ENCODE measurements at regions not wholly inside any gene's neighbourhood (a gene's known extent, or its start where the extent isn't known, plus 50 kb on each side); places are given as distances from the start of the nearest gene placed in this dataset.

DNA sequence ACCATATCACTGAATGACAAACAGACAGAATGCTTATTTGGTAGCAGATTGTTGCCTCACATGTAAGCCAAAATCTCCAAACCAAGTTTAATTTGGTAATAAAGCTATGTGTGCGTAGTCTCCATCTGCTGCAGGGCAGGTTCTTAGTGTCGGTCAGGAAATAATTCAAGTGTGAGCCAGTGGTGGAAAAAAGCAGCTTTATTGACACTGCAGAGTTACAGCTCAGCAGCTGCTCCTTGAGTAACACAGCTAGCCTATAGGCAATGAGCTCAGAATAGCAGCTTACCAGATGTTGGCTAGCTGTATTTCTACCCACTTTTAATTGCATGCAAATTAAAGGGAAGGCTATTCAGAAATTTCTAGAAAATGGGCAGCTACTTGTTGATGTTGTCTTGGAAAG, 757.8 kb upstream of the HS3ST1 start:
- H2AFZ ChIP-seq (ENCODE audit: low read length): peak overlapping the region; percentile 42; the same call in 1 of the 2 replicates
- H3K79me1 ChIP-seq (ENCODE audit: low read depth, low read length): no peaks in the 10 kb centered on the region
- ChIA-PET CTCF (ENCODE audit: partially characterized antibody) (interaction anchor here (1.3 kb wide), 1 partner anchor 223 kb away, joined by 3 read pairs; no protein-coding TSS in a partner anchor), POLR2A (ENCODE audit: partially characterized antibody) (no interaction called here)
- H4K5ac ChIP-seq (ENCODE audit: insufficient read length, low read depth, low read length): no peak overlapping the region
- no peak overlapping the region for H3K9ac ChIP-seq (replicated peaks in 1 of 4; ENCODE audit: extremely low read depth in 1 of 4, low read depth in 3 of 4, low read length in 3 of 4)
- H3K4me3 ChIP-seq (ENCODE audit: extremely low read depth in 1 of 4, insufficient read depth in 2 of 4, low read depth in 3 of 4, low read length in 4 of 4): no peak overlapping the region
- H2BK15ac ChIP-seq (ENCODE audit: low read length): no peak overlapping the region
- no peak overlapping the region for H2AK5ac ChIP-seq (ENCODE audit: low read depth, low read length)
- H3K36me3 ChIP-seq (ENCODE audit: control insufficient read depth in 2 of 4, insufficient read depth in 4 of 4, low read length in 3 of 4): no peaks in the 10 kb centered on the region
- peaks cover 0 to 4% (median under 1%) of the 10 kb centered on the region in 4 experiments; a peak in 1 of 7 replicates for H3K4me1 ChIP-seq (replicated peaks in 1 of 4; ENCODE audit: control insufficient read depth in 3 of 4, insufficient read depth in 4 of 4, low read length in 3 of 4)
- no peak overlapping the region for H2BK120ac ChIP-seq (replicated peaks; ENCODE audit: low read depth, low read length)
- no peak for FAIRE-seq
- no peak overlapping the region for H4K8ac ChIP-seq (ENCODE audit: extremely low read depth, insufficient read depth, low read length)
- H2BK12ac ChIP-seq (ENCODE audit: low read depth, low read length): no peak overlapping the region
- H3K14ac ChIP-seq (ENCODE audit: insufficient read length): no peak overlapping the region
- H2BK5ac ChIP-seq (ENCODE audit: low read depth, low read length): no peak overlapping the region
- no peaks in the 10 kb centered on the region for H3K23me2 ChIP-seq (ENCODE audit: low read depth, low read length)
- H3K56ac ChIP-seq (replicated peaks; ENCODE audit: insufficient read length, low read depth, low read length): no peak overlapping the region
- H3K27ac ChIP-seq (ENCODE audit: low read depth, low read length): no peak overlapping the region
- DNase-seq (ENCODE audit: low read depth in 1 of 2, low spot score in 2 of 2): no peak
- H3K4ac ChIP-seq (replicated peaks; ENCODE audit: insufficient read length, low read depth, low read length): no peak overlapping the region
- H3K18ac ChIP-seq (ENCODE audit: extremely low read depth, low read length): no peak overlapping the region
- no peak overlapping the region for H2BK20ac ChIP-seq (ENCODE audit: low read length)
- H3K4me2 ChIP-seq (ENCODE audit: insufficient read depth in 1 of 2, low read depth in 2 of 2, low read length in 2 of 2): no peak overlapping the region
- 97% methylated on average over 2 of the region's 2 CpGs; no CpG with 5 or more reads in 1 of the 2 experiments for WGBS, 2 experiments (ENCODE audit: extremely low coverage in 1 of 2, insufficient coverage in 1 of 2, insufficient read length in 1 of 2, insufficient replicate concordance in 2 of 2, low coverage in 1 of 2, low lambda C conversion rate in 2 of 2, missing lambda C conversion rate in 1 of 2)
- H3K9me3 ChIP-seq (ENCODE audit: insufficient read depth in 2 of 2, low read depth in 1 of 2, low read length in 1 of 2): no peaks in the 10 kb centered on the region
- H3K27me3 ChIP-seq (replicated peaks in 1 of 4; ENCODE audit: control insufficient read depth in 3 of 4, extremely low read depth in 1 of 4, insufficient read depth in 3 of 4, low read length in 3 of 4): no peaks in the 10 kb centered on the region
- no peak overlapping the region for H3K23ac ChIP-seq (ENCODE audit: insufficient read length)
- no peak overlapping the region for H4K91ac ChIP-seq (replicated peaks; ENCODE audit: insufficient read length, low read length)
- no peaks in the 10 kb centered on the region for H3K79me2 ChIP-seq (ENCODE audit: control insufficient read depth in 1 of 2, insufficient read depth in 2 of 2, low read length in 2 of 2)
- no peaks in the 10 kb centered on the region for H4K20me1 ChIP-seq (replicated peaks in 1 of 2; ENCODE audit: control insufficient read depth in 1 of 2, insufficient read depth in 2 of 2, low read length in 2 of 2)
- no peak for TF ChIP-seq ZNF274 (IDR thresholded peaks at IDR 0.05; ENCODE audit: borderline replicate concordance, extremely low read depth, low read length)
- TF ChIP-seq KDM5A (IDR thresholded peaks at IDR 0.05; ENCODE audit: low read length): no peak
- no peak for TF ChIP-seq CBX8 (IDR thresholded peaks at IDR 0.05; ENCODE audit: borderline replicate concordance, low read depth, low read length)
- TF ChIP-seq, protein P1, sequence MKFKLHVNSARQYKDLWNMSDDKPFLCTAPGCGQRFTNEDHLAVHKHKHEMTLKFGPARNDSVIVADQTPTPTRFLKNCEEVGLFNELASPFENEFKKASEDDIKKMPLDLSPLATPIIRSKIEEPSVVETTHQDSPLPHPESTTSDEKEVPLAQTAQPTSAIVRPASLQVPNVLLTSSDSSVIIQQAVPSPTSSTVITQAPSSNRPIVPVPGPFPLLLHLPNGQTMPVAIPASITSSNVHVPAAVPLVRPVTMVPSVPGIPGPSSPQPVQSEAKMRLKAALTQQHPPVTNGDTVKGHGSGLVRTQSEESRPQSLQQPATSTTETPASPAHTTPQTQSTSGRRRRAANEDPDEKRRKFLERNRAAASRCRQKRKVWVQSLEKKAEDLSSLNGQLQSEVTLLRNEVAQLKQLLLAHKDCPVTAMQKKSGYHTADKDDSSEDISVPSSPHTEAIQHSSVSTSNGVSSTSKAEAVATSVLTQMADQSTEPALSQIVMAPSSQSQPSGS (IDR thresholded peaks at IDR 0.05; ENCODE audit: low read length): no peak
- TF ChIP-seq SIRT6 (IDR thresholded peaks at IDR 0.05; ENCODE audit: low read length): no peak
- no peak for TF ChIP-seq RFX5 (IDR thresholded peaks at IDR 0.05; ENCODE audit: borderline replicate concordance, low read depth, low read length)
- no peak for TF ChIP-seq FOSL1 (IDR thresholded peaks at IDR 0.05; ENCODE audit: insufficient read depth, low read depth, low read length)
- no peak for TF ChIP-seq BRCA1 (IDR thresholded peaks at IDR 0.05; ENCODE audit: low read depth, low read length)
- TF ChIP-seq GABPA (IDR thresholded peaks at IDR 0.05; ENCODE audit: borderline replicate concordance, insufficient read depth, low read length): no peak
- no peak for TF ChIP-seq YY1 (IDR thresholded peaks at IDR 0.05; ENCODE audit: low read depth, low read length)
- no peak for TF ChIP-seq TAF1 (IDR thresholded peaks at IDR 0.05; ENCODE audit: low read depth, low read length)
- no peak for TF ChIP-seq CREB1 (IDR thresholded peaks at IDR 0.05)
- no peak for TF ChIP-seq EP300 (IDR thresholded peaks at IDR 0.05; ENCODE audit: borderline replicate concordance in 1 of 2, low read depth in 2 of 2, low read length in 2 of 2)
- TF ChIP-seq JUN (IDR thresholded peaks at IDR 0.05; ENCODE audit: low read depth, low read length): no peak
